PC-9 (cell line): ENCODE measurements at regions not wholly inside any gene's neighbourhood (a gene's known extent, or its start where the extent isn't known, plus 50 kb on each side); places are given as distances from the start of the nearest gene placed in this dataset.

Experiments
- BruUV-seq: library from RNA; stranded (reverse); fragments of 400-500 nt; replicated peaks from 2 replicates; lab custom pipeline; 2021; lab: Mats Ljungman, UMichigan
- CTCF ChIA-PET: fragments of 300-600 bp; sonication (Branson Sonifier 250); formaldehyde crosslinking; loops from one replicate; lab custom pipeline; 2022; ENCODE audit warnings: antibody characterized with exemption; lab: Charles Lee
- POLR2A ChIA-PET: fragments of 300-600 bp; sonication (Branson Sonifier 250); formaldehyde crosslinking; loops from one replicate; lab custom pipeline; 2022; ENCODE audit warnings: antibody characterized with exemption; ENCODE audit not compliant: unreplicated experiment; lab: Charles Lee
- DNase-seq, 2 experiments: peaks; one replicate each; pipeline versions ENCODE4 v3.0.0 to v3.0.0-alpha.2; 2015 to 2022; ENCODE audit warnings: mixed read lengths in 1 of 2
- H2AFZ ChIP-seq: fragments of 200-600 bp; sonication (generic); 2 replicates; pipeline ENCODE4 v1.8.1; 2017; ENCODE audit warnings: antibody characterized with exemption
- H3F3A ChIP-seq: fragments of 200-600 bp; sonication (generic); 2 replicates; pipeline ENCODE4 v1.8.1; 2017; ENCODE audit warnings: antibody characterized with exemption, mild to moderate bottlenecking, low read depth; ENCODE audit not compliant: insufficient read depth
- H3K27ac ChIP-seq: fragments of 200-600 bp; sonication (generic); 2 replicates; pipeline ENCODE4 v1.6.1; 2016; ENCODE audit warnings: mixed run types
- H3K27me3 ChIP-seq: fragments of 200-600 bp; sonication (generic); 2 replicates; pipeline ENCODE4 v1.6.1; 2016; ENCODE audit warnings: low read depth, mixed run types; ENCODE audit not compliant: insufficient read depth
- H3K36me3 ChIP-seq: fragments of 200-600 bp; sonication (generic); 2 replicates; pipeline ENCODE4 v1.6.1; 2016; ENCODE audit warnings: low read depth, mixed run types
- H3K4me1 ChIP-seq: fragments of 200-600 bp; sonication (generic); replicated peaks from 2 replicates; pipeline ENCODE4 v1.6.1; 2016; ENCODE audit warnings: mixed run types; ENCODE audit not compliant: insufficient read depth
- H3K4me2 ChIP-seq: fragments of 200-600 bp; sonication (generic); 2 replicates; pipeline ENCODE4 v1.6.1; 2017; ENCODE audit warnings: mixed run types
- H3K4me3 ChIP-seq: fragments of 200-600 bp; sonication (generic); 2 replicates; pipeline ENCODE4 v1.6.1; 2016; ENCODE audit warnings: mixed run types
- H3K79me2 ChIP-seq: fragments of 200-600 bp; sonication (generic); 2 replicates; pipeline ENCODE4 v1.6.1; 2017; ENCODE audit warnings: low read depth, mixed run types
- H3K9me2 ChIP-seq: fragments of 200-600 bp; sonication (generic); 2 replicates; pipeline ENCODE4 v1.8.1; 2017; ENCODE audit warnings: mild to moderate bottlenecking; ENCODE audit not compliant: insufficient read depth
- H3K9me3 ChIP-seq: fragments of 200-600 bp; sonication (generic); 2 replicates; pipeline ENCODE4 v1.8.1; 2016; ENCODE audit warnings: low read depth; ENCODE audit not compliant: insufficient read depth
- H4K20me1 ChIP-seq: fragments of 200-600 bp; sonication (generic); 2 replicates; pipeline ENCODE4 v1.8.1; 2017; ENCODE audit not compliant: insufficient read depth
- EZH2 ChIP-seq: fragments of 200-600 bp; sonication (generic); IDR thresholded peaks from 2 replicates; pipeline ENCODE4 v1.8.0; 2017; ENCODE audit warnings: antibody characterized with exemption, low read depth
- intact Hi-C: fragments of 100-400 bp; cut with micrococcal nuclease; formaldehyde crosslinking; loops from one replicate; pipeline ENCODE4 v1.10.0; 2022; ENCODE audit not compliant: unreplicated experiment
- TF ChIP-seq, protein P1 (sequence below): fragments of 200-600 bp; sonication (generic); conservative IDR thresholded peaks from 2 replicates; pipeline ENCODE4 v1.6.1; 2017; ENCODE audit warnings: mixed run types, antibody characterized with exemption, mild to moderate bottlenecking, moderate library complexity

DNA sequence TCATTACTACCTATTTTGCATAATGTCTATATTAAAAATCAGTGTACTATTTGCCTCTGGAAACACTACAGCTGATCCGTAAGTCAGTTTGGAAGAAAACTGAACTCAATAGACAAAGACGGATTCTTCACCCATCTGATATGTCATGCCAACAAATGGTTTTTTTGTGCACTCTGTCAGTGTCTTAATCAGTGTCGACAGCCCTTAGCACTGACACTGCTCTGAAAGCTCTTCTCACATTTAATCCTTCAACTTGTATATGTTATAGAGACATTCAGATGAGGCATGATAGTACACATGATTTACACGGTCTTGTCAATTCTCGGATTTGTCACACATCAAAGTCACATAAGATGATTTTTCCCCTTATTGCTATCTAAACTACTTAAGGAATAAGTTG is 347.5 kb upstream of the GALNT5 start:
- Histone ChIP-seq H3K36me3 (no peaks in the 10 kb centered on the region), H3K4me3 (no peak overlapping the region), H3K9me2 (no peaks in the 10 kb centered on the region), H3K27me3 (no peaks in the 10 kb centered on the region), H3K4me2 (no peak overlapping the region), H3K79me2 (no peaks in the 10 kb centered on the region), H3K27ac (no peak overlapping the region), H2AFZ (no peak overlapping the region), H3K4me1 (peaks cover 13% of the 10 kb centered on the region), H3F3A (no peaks in the 10 kb centered on the region), H3K9me3 (no peaks in the 10 kb centered on the region), H4K20me1 (no peaks in the 10 kb centered on the region)
- no peak for TF ChIP-seq EZH2
- TF ChIP-seq, protein P1, sequence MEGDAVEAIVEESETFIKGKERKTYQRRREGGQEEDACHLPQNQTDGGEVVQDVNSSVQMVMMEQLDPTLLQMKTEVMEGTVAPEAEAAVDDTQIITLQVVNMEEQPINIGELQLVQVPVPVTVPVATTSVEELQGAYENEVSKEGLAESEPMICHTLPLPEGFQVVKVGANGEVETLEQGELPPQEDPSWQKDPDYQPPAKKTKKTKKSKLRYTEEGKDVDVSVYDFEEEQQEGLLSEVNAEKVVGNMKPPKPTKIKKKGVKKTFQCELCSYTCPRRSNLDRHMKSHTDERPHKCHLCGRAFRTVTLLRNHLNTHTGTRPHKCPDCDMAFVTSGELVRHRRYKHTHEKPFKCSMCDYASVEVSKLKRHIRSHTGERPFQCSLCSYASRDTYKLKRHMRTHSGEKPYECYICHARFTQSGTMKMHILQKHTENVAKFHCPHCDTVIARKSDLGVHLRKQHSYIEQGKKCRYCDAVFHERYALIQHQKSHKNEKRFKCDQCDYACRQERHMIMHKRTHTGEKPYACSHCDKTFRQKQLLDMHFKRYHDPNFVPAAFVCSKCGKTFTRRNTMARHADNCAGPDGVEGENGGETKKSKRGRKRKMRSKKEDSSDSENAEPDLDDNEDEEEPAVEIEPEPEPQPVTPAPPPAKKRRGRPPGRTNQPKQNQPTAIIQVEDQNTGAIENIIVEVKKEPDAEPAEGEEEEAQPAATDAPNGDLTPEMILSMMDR: no peak
- intact Hi-C loops: loop anchor here (2.0 kb wide), 1 partner anchor 25 kb away; no protein-coding TSS in a partner anchor
- POLR2A ChIA-PET: no interaction called here
- DNase-seq: no peak
- no TSS peak for BruUV-seq
- CTCF ChIA-PET: no interaction called here

DNA sequence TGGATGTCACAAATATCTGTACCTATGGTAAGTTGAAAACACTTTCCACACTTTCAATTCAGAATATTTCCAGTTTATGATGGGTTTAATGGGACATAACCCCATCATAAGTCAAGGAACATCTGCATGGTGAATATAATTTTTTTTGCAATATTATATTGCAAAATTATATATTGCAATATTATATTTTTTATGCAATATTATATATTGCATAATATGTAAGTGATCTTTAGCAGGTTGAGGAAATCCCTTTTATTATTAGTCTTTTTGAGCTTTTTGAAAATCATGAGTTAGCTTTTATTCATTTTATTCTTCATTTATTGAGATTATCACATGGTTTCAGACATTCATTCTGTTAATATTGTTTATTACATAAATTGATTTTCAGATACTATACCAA is 342.2 kb upstream of the GALNT5 start:
- TF ChIP-seq EZH2: no peak
- TF ChIP-seq, protein P1: no peak
- Histone ChIP-seq H3F3A (no peaks in the 10 kb centered on the region), H3K9me3 (no peaks in the 10 kb centered on the region), H3K27ac (no peak overlapping the region), H3K9me2 (no peaks in the 10 kb centered on the region), H3K36me3 (no peaks in the 10 kb centered on the region), H3K4me2 (no peak overlapping the region), H3K27me3 (no peaks in the 10 kb centered on the region), H3K79me2 (no peaks in the 10 kb centered on the region), H3K4me3 (no peak overlapping the region), H3K4me1 (no peaks in the 10 kb centered on the region), H4K20me1 (no peaks in the 10 kb centered on the region), H2AFZ (no peak overlapping the region)
- no peak for DNase-seq
- POLR2A ChIA-PET: no interaction called here
- intact Hi-C loops: no loop called here
- BruUV-seq: no TSS peak
- CTCF ChIA-PET: no interaction called here

DNA sequence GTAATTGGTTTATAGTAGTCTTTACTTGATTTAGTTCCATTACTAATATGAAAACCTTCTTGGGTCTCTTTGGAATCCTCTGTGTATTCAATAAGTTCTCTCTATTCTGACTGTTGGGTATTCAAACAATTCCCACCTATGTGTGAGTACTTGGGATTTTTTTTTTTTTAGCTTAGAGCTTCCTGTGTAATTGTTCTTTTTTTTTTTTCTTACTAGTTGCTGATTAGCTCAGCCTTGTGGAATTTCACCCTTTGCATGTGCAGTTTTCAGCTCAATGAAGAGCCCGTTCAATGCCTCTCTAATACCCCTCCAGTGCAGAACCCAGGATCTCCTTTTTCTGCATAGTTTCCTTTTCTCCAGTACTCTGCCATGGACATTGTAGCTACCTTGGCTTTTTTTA is 339.1 kb upstream of the GALNT5 start:
- Histone ChIP-seq H3K27me3 (no peaks in the 10 kb centered on the region), H3K4me1 (no peaks in the 10 kb centered on the region), H3K36me3 (no peaks in the 10 kb centered on the region), H3K4me2 (no peak overlapping the region), H3K79me2 (no peaks in the 10 kb centered on the region), H3K27ac (no peak overlapping the region), H4K20me1 (no peaks in the 10 kb centered on the region), H3K9me3 (no peaks in the 10 kb centered on the region), H3F3A (no peaks in the 10 kb centered on the region), H2AFZ (no peak overlapping the region), H3K4me3 (no peak overlapping the region), H3K9me2 (no peaks in the 10 kb centered on the region)
- no TSS peak for BruUV-seq
- intact Hi-C loops: no loop called here
- no peak for DNase-seq
- POLR2A ChIA-PET: interaction anchor here (0.7 kb wide), 1 partner anchor 135 kb away, joined by 18 read pairs; no protein-coding TSS in a partner anchor
- CTCF ChIA-PET: interaction anchor here (0.6 kb wide), 1 partner anchor 24 kb away, joined by 4 read pairs; no protein-coding TSS in a partner anchor
- TF ChIP-seq, protein P1: no peak
- TF ChIP-seq EZH2: no peak
